ENCODE measurements at regions not wholly inside any gene's neighbourhood (a gene's known extent, or its start where the extent isn't known, plus 50 kb on each side); places are given as distances from the start of the nearest gene placed in this dataset.

- CTCF ChIA-PET (ENCODE audit: partially characterized antibody), result no interaction called here
- Histone ChIP-seq H3K9me3 (ENCODE audit: control insufficient read depth in 1 of 2, low read length in 2 of 2) (no peaks in the 10 kb centered on the region), H3K4me1 (ENCODE audit: insufficient read depth, low read length) (no peaks in the 10 kb centered on the region), H3K36me3 (ENCODE audit: insufficient read depth, low read length) (no peaks in the 10 kb centered on the region), H3K27ac (ENCODE audit: low read depth, low read length) (no peak overlapping the region), H3K4me3 (ENCODE audit: low read length in 2 of 2) (no peak overlapping the region), H3K27me3 (ENCODE audit: insufficient read depth, low read length) (no peaks in the 10 kb centered on the region)
- POLR2A ChIA-PET (ENCODE audit: partially characterized antibody), result no interaction called here
- Mint-ChIP-seq H3K36me3 (no peaks in the 10 kb centered on the region), H3K4me1 (no peaks in the 10 kb centered on the region), H3K9me3 (peaks cover 0 to 18% (median 12%) of the 10 kb centered on the region in 8 donors), H3K27me3 (no peaks in the 10 kb centered on the region), H3K27ac (no peak overlapping the region), H3K4me3 (no peak overlapping the region)
- intact Hi-C loops (cut with micrococcal nuclease), result no loop called here
- no peak for DNase-seq
Measured at GRCh38 chr2:83756219-83756618, 702.9 kb downstream of the SUCLG1 start.

- Mint-ChIP-seq H3K4me3 (no peak overlapping the region), H3K4me1 (no peaks in the 10 kb centered on the region), H3K36me3 (no peaks in the 10 kb centered on the region), H3K27ac (no peak overlapping the region), H3K27me3 (no peaks in the 10 kb centered on the region), H3K9me3 (peaks cover 0 to 7% (median 4%) of the 10 kb centered on the region in 8 donors)
- ChIA-PET POLR2A (ENCODE audit: partially characterized antibody) (no interaction called here), CTCF (ENCODE audit: partially characterized antibody) (no interaction called here)
- H3K4me1 ChIP-seq (ENCODE audit: insufficient read depth, low read length), result no peaks in the 10 kb centered on the region
- H3K4me3 ChIP-seq (ENCODE audit: low read length in 2 of 2), result no peak overlapping the region
- H3K27me3 ChIP-seq (ENCODE audit: insufficient read depth, low read length), result no peaks in the 10 kb centered on the region
- no peaks in the 10 kb centered on the region for H3K36me3 ChIP-seq (ENCODE audit: insufficient read depth, low read length)
- no peaks in the 10 kb centered on the region for H3K9me3 ChIP-seq (ENCODE audit: control insufficient read depth in 1 of 2, low read length in 2 of 2)
- intact Hi-C loops (cut with micrococcal nuclease), result no loop called here
- no peak overlapping the region for H3K27ac ChIP-seq (ENCODE audit: low read depth, low read length)
- no peak for DNase-seq
Measured at GRCh38 chr2:83747141-83747540, 711.9 kb downstream of the SUCLG1 start.

GRCh38 chr2:83744855-83745254 lies 714.2 kb downstream of the SUCLG1 start:
- DNase-seq, result no peak
- Histone ChIP-seq H3K27ac (ENCODE audit: low read depth, low read length) (no peak overlapping the region), H3K4me1 (ENCODE audit: insufficient read depth, low read length) (no peaks in the 10 kb centered on the region), H3K27me3 (ENCODE audit: insufficient read depth, low read length) (no peaks in the 10 kb centered on the region), H3K9me3 (ENCODE audit: control insufficient read depth in 1 of 2, low read length in 2 of 2) (no peaks in the 10 kb centered on the region), H3K4me3 (ENCODE audit: low read length in 2 of 2) (no peak overlapping the region), H3K36me3 (ENCODE audit: insufficient read depth, low read length) (no peaks in the 10 kb centered on the region)
- intact Hi-C loops (cut with micrococcal nuclease), result no loop called here
- Mint-ChIP-seq H3K27me3 (no peaks in the 10 kb centered on the region), H3K9me3 (peaks cover 4 to 18% (median 9%) of the 10 kb centered on the region in 8 donors), H3K4me3 (no peak overlapping the region), H3K4me1 (no peaks in the 10 kb centered on the region), H3K36me3 (no peaks in the 10 kb centered on the region), H3K27ac (no peak overlapping the region)
- ChIA-PET POLR2A (ENCODE audit: partially characterized antibody) (no interaction called here), CTCF (ENCODE audit: partially characterized antibody) (no interaction called here)

GRCh38 chr2:83742117-83742782 lies 716.8 kb downstream of the SUCLG1 start:
- Histone ChIP-seq H3K9me3 (ENCODE audit: control insufficient read depth in 1 of 2, low read length in 2 of 2) (no peaks in the 10 kb centered on the region), H3K36me3 (ENCODE audit: insufficient read depth, low read length) (no peaks in the 10 kb centered on the region), H3K4me3 (ENCODE audit: low read length in 2 of 2) (no peak overlapping the region), H3K27me3 (ENCODE audit: insufficient read depth, low read length) (no peaks in the 10 kb centered on the region), H3K4me1 (ENCODE audit: insufficient read depth, low read length) (no peaks in the 10 kb centered on the region), H3K27ac (ENCODE audit: low read depth, low read length) (no peak overlapping the region)
- Mint-ChIP-seq H3K27ac (no peak overlapping the region), H3K4me1 (no peaks in the 10 kb centered on the region), H3K9me3 (peaks cover 0 to 21% (median 13%) of the 10 kb centered on the region in 8 donors), H3K27me3 (no peaks in the 10 kb centered on the region), H3K4me3 (no peak overlapping the region), H3K36me3 (no peaks in the 10 kb centered on the region)
- CTCF ChIA-PET (ENCODE audit: partially characterized antibody), result no interaction called here
- intact Hi-C loops (cut with micrococcal nuclease), result no loop called here
- DNase-seq, result no peak
- POLR2A ChIA-PET (ENCODE audit: partially characterized antibody), result no interaction called here

GRCh38 chr2:83730223-83730622 lies 728.9 kb downstream of the SUCLG1 start:
- POLR2A ChIA-PET (ENCODE audit: partially characterized antibody), result no interaction called here
- CTCF ChIA-PET (ENCODE audit: partially characterized antibody), result no interaction called here
- Histone ChIP-seq H3K27ac (ENCODE audit: low read depth, low read length) (no peak overlapping the region), H3K36me3 (ENCODE audit: insufficient read depth, low read length) (no peaks in the 10 kb centered on the region), H3K9me3 (ENCODE audit: control insufficient read depth in 1 of 2, low read length in 2 of 2) (no peaks in the 10 kb centered on the region), H3K4me3 (ENCODE audit: low read length in 2 of 2) (no peak overlapping the region), H3K27me3 (ENCODE audit: insufficient read depth, low read length) (no peaks in the 10 kb centered on the region), H3K4me1 (ENCODE audit: insufficient read depth, low read length) (no peaks in the 10 kb centered on the region)
- Mint-ChIP-seq H3K36me3 (no peaks in the 10 kb centered on the region), H3K4me1 (no peaks in the 10 kb centered on the region), H3K9me3 (peaks cover 0 to 7% (median under 1%) of the 10 kb centered on the region in 8 donors), H3K27me3 (no peaks in the 10 kb centered on the region), H3K27ac (no peak overlapping the region), H3K4me3 (no peak overlapping the region)
- DNase-seq, result no peak
- intact Hi-C loops (cut with micrococcal nuclease), result no loop called here

DNA sequence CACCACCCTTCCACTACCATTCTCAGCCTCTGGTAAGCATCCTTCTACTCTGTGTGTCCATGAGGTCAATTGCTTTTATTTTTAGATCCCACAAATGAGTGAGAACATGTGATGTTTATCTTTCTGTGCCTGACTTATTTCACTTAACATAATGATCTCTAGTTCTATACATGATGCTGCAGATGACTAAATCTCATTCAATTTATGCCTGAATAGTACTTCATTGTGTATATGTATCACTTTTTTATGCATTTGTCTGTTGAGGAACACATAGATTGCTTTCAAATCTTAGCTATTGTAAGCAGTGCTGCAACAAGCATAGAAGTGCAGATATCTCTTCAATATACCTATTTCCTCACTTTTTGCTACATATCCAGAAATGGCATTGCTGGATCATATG lies 733.3 kb downstream of the SUCLG1 start:
- no peak overlapping the region for H3K27ac Mint-ChIP-seq
- Histone ChIP-seq H3K27me3 (ENCODE audit: insufficient read depth, low read length) (no peaks in the 10 kb centered on the region), H3K4me1 (ENCODE audit: insufficient read depth, low read length) (no peaks in the 10 kb centered on the region), H3K4me3 (ENCODE audit: low read length in 2 of 2) (no peak overlapping the region), H3K36me3 (ENCODE audit: insufficient read depth, low read length) (no peaks in the 10 kb centered on the region), H3K9me3 (ENCODE audit: control insufficient read depth in 1 of 2, low read length in 2 of 2) (no peaks in the 10 kb centered on the region), H3K27ac (ENCODE audit: low read depth, low read length) (no peak overlapping the region)
- no peaks in the 10 kb centered on the region for H3K36me3 Mint-ChIP-seq
- DNase-seq, result no peak
- no peaks in the 10 kb centered on the region for H3K27me3 Mint-ChIP-seq
- H3K4me1 Mint-ChIP-seq, result no peaks in the 10 kb centered on the region
- POLR2A ChIA-PET (ENCODE audit: partially characterized antibody), result no interaction called here
- H3K4me3 Mint-ChIP-seq, result no peak overlapping the region
- intact Hi-C loops (cut with micrococcal nuclease), result no loop called here
- CTCF ChIA-PET (ENCODE audit: partially characterized antibody), result no interaction called here
- H3K9me3 Mint-ChIP-seq, result peaks cover 0 to 4% (median under 1%) of the 10 kb centered on the region in 8 donors

DNA sequence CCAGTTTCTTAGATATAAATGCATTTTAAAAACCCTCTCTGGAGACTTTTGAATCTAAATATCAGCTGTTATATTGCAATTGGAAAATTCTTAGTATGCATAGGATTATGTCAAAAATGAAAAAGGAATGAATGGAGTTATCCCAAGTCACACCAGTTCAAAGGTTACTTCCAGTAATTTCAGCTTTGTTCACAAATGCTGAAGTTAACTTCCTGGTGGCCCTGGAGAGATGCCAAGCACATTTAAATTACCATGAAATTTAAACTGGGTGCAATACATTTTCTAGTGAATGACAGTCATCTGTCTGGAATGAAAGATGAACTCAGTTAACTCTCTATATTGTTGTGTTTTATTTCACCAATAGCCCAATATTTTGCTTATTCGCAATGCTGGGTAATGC lies 753.9 kb downstream of the SUCLG1 start:
- CTCF ChIA-PET (ENCODE audit: partially characterized antibody), result no interaction called here

DNA sequence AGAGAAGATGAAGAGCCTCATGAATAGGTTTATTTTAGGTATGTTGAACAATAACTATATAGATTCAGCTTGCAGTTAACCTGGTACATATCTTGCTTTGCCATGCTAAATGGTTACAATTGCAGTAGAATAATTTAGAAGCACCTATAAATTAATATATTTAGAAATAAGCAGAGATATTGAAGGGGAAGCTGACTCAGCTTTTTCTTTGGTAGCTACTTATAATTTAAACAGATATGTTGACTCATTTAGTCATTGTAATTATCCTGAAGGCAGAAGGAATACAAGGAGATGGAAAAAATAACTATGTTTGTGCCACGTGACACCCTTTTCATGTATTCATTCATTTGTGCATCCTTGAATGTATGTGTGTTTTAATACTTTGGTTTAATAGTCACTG lies 755.5 kb downstream of the SUCLG1 start:
- intact Hi-C loops (cut with micrococcal nuclease), result no loop called here
- Mint-ChIP-seq H3K27me3 (no peaks in the 10 kb centered on the region), H3K4me3 (no peak overlapping the region), H3K9me3 (peaks cover 0 to 5% (median 0%) of the 10 kb centered on the region in 8 donors), H3K4me1 (no peaks in the 10 kb centered on the region), H3K27ac (no peak overlapping the region), H3K36me3 (no peaks in the 10 kb centered on the region)
- Histone ChIP-seq H3K4me3 (ENCODE audit: low read length in 2 of 2) (no peak overlapping the region), H3K27me3 (ENCODE audit: insufficient read depth, low read length) (no peaks in the 10 kb centered on the region), H3K9me3 (ENCODE audit: control insufficient read depth in 1 of 2, low read length in 2 of 2) (no peaks in the 10 kb centered on the region), H3K4me1 (ENCODE audit: insufficient read depth, low read length) (no peaks in the 10 kb centered on the region), H3K36me3 (ENCODE audit: insufficient read depth, low read length) (no peaks in the 10 kb centered on the region), H3K27ac (ENCODE audit: low read depth, low read length) (no peak overlapping the region)
- POLR2A ChIA-PET (ENCODE audit: partially characterized antibody), result no interaction called here
- DNase-seq, result no peak
- CTCF ChIA-PET (ENCODE audit: partially characterized antibody), result no interaction called here

More for the DNA sequence above, 753.9 kb downstream of the SUCLG1 start:
- intact Hi-C loops (cut with micrococcal nuclease), result no loop called here
- POLR2A ChIA-PET (ENCODE audit: partially characterized antibody), result no interaction called here
- Histone ChIP-seq H3K27me3 (ENCODE audit: insufficient read depth, low read length) (no peaks in the 10 kb centered on the region), H3K27ac (ENCODE audit: low read depth, low read length) (no peak overlapping the region), H3K9me3 (ENCODE audit: control insufficient read depth in 1 of 2, low read length in 2 of 2) (no peaks in the 10 kb centered on the region), H3K36me3 (ENCODE audit: insufficient read depth, low read length) (no peaks in the 10 kb centered on the region), H3K4me3 (ENCODE audit: low read length in 2 of 2) (no peak overlapping the region), H3K4me1 (ENCODE audit: insufficient read depth, low read length) (no peaks in the 10 kb centered on the region)
- Mint-ChIP-seq H3K9me3 (peaks cover 0 to 5% (median 0%) of the 10 kb centered on the region in 8 donors), H3K4me3 (no peak overlapping the region), H3K27ac (no peak overlapping the region), H3K27me3 (no peaks in the 10 kb centered on the region), H3K36me3 (no peaks in the 10 kb centered on the region), H3K4me1 (no peaks in the 10 kb centered on the region)
- no peak for DNase-seq

Data from CD4-positive, alpha-beta memory T cell (primary cell).